ENCODE measurements at regions not wholly inside any gene's neighbourhood (a gene's known extent, or its start where the extent isn't known, plus 50 kb on each side); places are given as distances from the start of the nearest gene placed in this dataset.

DNA sequence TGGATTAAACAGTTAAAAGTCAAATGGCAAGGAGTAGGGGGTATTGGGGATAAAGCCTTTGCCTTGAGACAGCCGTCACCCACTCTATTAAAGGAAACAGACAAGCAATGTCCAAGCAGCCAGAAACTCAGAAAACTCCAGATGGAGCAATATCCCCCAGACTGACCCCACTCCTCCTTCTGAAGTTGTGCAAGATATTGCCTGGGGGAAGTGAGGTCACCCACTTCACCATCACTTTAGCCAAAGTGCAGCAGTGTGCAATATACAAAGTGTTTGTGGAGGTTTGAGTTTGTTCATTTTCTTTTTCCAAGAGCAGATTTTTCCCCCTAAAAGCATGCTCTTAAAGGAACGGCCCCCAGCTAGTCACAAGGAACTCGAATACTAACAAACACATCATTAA lies 125.1 kb downstream of the ETS2 start:
- no peaks in the 10 kb centered on the region for H3K27me3 ChIP-seq
- in situ Hi-C loops (cut with MboI; ENCODE audit: low pct_ligation_motif_present in 1 of 4, low pct_unique_long_range_greater_than_20kb in 1 of 4, low sequenced_read_pairs in 3 of 4) = no loop called here
- no peaks in the 10 kb centered on the region for H3K9me3 ChIP-seq
- no peak for TF ChIP-seq POLR2A (IDR thresholded peaks at IDR 0.05)
- TF ChIP-seq EP300 (IDR thresholded peaks at IDR 0.05; ENCODE audit: low read depth) = no peak
- peak in 2 of 3 donors; percentile 33 to 72 for TF ChIP-seq POLR2AphosphoS5 (IDR thresholded peaks at IDR 0.05)
- TF ChIP-seq, protein P1, sequence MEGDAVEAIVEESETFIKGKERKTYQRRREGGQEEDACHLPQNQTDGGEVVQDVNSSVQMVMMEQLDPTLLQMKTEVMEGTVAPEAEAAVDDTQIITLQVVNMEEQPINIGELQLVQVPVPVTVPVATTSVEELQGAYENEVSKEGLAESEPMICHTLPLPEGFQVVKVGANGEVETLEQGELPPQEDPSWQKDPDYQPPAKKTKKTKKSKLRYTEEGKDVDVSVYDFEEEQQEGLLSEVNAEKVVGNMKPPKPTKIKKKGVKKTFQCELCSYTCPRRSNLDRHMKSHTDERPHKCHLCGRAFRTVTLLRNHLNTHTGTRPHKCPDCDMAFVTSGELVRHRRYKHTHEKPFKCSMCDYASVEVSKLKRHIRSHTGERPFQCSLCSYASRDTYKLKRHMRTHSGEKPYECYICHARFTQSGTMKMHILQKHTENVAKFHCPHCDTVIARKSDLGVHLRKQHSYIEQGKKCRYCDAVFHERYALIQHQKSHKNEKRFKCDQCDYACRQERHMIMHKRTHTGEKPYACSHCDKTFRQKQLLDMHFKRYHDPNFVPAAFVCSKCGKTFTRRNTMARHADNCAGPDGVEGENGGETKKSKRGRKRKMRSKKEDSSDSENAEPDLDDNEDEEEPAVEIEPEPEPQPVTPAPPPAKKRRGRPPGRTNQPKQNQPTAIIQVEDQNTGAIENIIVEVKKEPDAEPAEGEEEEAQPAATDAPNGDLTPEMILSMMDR (IDR thresholded peaks at IDR 0.05) = no peak
- WGBS, 2 donors (ENCODE audit: low coverage in 1 of 2) = 47 to 62% methylated on average over 3 of the region's 3 CpGs
- intact Hi-C loops (cut with DNase I; ENCODE audit: low total_unique reads) = no loop called here
- H3K4me3 ChIP-seq = no peak overlapping the region
- no peak for DNase-seq
- peak overlapping the region; percentile 50 to 74 (median 52) for H3K27ac ChIP-seq
- H3K36me3 ChIP-seq = no peaks in the 10 kb centered on the region
- peaks cover 3 to 11% (median 7%) of the 10 kb centered on the region in 4 donors for H3K4me1 ChIP-seq

DNA sequence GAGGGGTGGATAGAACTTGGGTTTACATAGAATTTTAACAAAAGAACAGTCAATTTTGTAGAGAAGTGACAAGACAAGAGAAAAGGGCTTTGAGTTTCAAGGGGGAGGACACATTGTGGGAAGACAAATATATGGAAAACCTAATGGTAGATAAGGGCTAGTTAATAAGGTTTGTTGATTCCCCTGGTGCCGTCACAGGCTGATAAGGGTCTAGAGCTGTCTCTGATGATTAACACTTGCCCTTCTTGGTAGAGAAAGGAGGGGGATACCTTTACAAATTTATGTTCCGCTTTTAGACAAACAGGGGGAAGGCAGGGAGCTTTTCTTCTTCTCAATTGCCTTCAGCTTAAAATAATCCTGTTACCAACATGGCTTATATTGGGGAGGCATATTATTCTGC lies 124.3 kb downstream of the ETS2 start:
- no peak for TF ChIP-seq EP300 (IDR thresholded peaks at IDR 0.05; ENCODE audit: low read depth)
- TF ChIP-seq POLR2AphosphoS5 (IDR thresholded peaks at IDR 0.05) = no peak
- no peak for TF ChIP-seq POLR2A (IDR thresholded peaks at IDR 0.05)
- TF ChIP-seq, protein P1 (IDR thresholded peaks at IDR 0.05) = no peak
- Histone ChIP-seq H3K36me3 (no peaks in the 10 kb centered on the region), H3K9me3 (no peaks in the 10 kb centered on the region), H3K4me3 (no peak overlapping the region), H3K27me3 (no peaks in the 10 kb centered on the region), H3K4me1 (peaks cover 10 to 18% (median 13%) of the 10 kb centered on the region in 4 donors), H3K27ac (peak overlapping the region; percentile 50 to 74 (median 52))
- no peak for DNase-seq
- intact Hi-C loops (cut with DNase I; ENCODE audit: low total_unique reads) = no loop called here
- WGBS, 2 donors (ENCODE audit: low coverage in 1 of 2) = 82 to 87% methylated on average over 2 of the region's 2 CpGs
- in situ Hi-C loops (cut with MboI; ENCODE audit: low pct_ligation_motif_present in 1 of 4, low pct_unique_long_range_greater_than_20kb in 1 of 4, low sequenced_read_pairs in 3 of 4) = no loop called here

DNA sequence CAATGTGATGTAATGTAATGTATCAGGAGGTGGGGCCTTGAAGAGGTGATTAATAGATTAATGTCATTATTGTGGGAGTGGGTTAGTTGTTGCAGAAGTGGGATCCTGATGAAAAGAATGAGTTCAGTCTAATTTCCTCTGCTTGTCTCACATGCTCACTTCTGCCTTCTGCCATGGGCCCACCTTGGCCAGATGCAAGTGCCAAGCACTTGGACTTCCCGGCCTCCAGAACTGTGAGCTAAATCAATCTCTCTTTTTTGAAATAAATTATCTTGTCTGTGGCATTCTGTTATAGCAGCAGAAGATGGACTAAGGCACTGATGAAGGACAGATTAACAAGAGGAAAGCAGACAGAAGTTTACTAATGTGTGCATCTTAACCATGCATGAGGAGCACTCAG lies 123.9 kb downstream of the ETS2 start:
- in situ Hi-C loops (cut with MboI; ENCODE audit: low pct_ligation_motif_present in 1 of 4, low pct_unique_long_range_greater_than_20kb in 1 of 4, low sequenced_read_pairs in 3 of 4) (no loop called here), intact Hi-C loops (cut with DNase I; ENCODE audit: low total_unique reads) (no loop called here)
- H3K36me3 ChIP-seq = no peaks in the 10 kb centered on the region
- H3K27ac ChIP-seq = no peak overlapping the region
- no peak for DNase-seq
- peaks cover 10 to 18% (median 13%) of the 10 kb centered on the region in 4 donors for H3K4me1 ChIP-seq
- no peaks in the 10 kb centered on the region for H3K27me3 ChIP-seq
- TF ChIP-seq POLR2A (IDR thresholded peaks at IDR 0.05) (no peak), POLR2AphosphoS5 (IDR thresholded peaks at IDR 0.05) (no peak), EP300 (IDR thresholded peaks at IDR 0.05; ENCODE audit: low read depth) (no peak)
- TF ChIP-seq, protein P1 (IDR thresholded peaks at IDR 0.05) = no peak
- no peak overlapping the region for H3K4me3 ChIP-seq
- H3K9me3 ChIP-seq = no peaks in the 10 kb centered on the region
- 60 to 79% methylated on average over 1 of the region's 1 CpG for WGBS, 2 donors (ENCODE audit: low coverage in 1 of 2)

DNA sequence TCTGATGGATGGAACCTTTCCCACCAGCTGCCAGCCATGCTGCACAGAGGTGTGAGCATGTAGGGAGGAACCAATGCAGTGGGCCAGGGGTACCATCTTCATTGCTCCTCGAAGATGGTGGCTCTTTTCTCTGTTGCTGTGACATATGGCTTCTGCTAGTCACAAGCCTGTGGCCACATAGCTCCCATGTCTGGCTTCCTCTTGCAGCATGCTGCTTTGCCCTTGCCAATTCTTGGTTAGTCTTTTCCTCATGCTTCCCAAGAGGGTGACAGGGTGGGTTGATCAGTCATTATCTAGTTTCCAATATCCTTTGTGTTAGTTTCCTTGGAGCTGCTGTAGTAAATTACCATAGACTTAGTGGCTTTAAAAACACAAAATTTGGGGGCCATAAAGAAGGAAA lies 123.4 kb downstream of the ETS2 start:
- Histone ChIP-seq H3K27ac (no peak overlapping the region), H3K36me3 (no peaks in the 10 kb centered on the region), H3K27me3 (no peaks in the 10 kb centered on the region), H3K9me3 (no peaks in the 10 kb centered on the region), H3K4me3 (no peak overlapping the region), H3K4me1 (peaks cover 10 to 18% (median 13%) of the 10 kb centered on the region in 4 donors)
- intact Hi-C loops (cut with DNase I; ENCODE audit: low total_unique reads) (no loop called here), in situ Hi-C loops (cut with MboI; ENCODE audit: low pct_ligation_motif_present in 1 of 4, low pct_unique_long_range_greater_than_20kb in 1 of 4, low sequenced_read_pairs in 3 of 4) (no loop called here)
- 82% methylated on average over 1 of the region's 1 CpG; no CpG with 5 or more reads in 1 of the 2 donors for WGBS, 2 donors (ENCODE audit: low coverage in 1 of 2)
- TF ChIP-seq EP300 (IDR thresholded peaks at IDR 0.05; ENCODE audit: low read depth) (no peak), POLR2AphosphoS5 (IDR thresholded peaks at IDR 0.05) (no peak), POLR2A (IDR thresholded peaks at IDR 0.05) (no peak)
- TF ChIP-seq, protein P1 (IDR thresholded peaks at IDR 0.05) = no peak
- no peak for DNase-seq
